PC-3 (cell line): ENCODE measurements at regions not wholly inside any gene's neighbourhood (a gene's known extent, or its start where the extent isn't known, plus 50 kb on each side); places are given as distances from the start of the nearest gene placed in this dataset.
A peak's percentile ranks its signal among the peaks of the same experiment; 100 is the strongest.

Source experiments
- ATAC-seq: fragments of 200-7000 bp; cut with Tn5 transposase; 2 replicates; pipeline ENCODE4 v1.9.1; 2020; ENCODE audit warnings: mild to moderate bottlenecking, moderate library complexity
- BruUV-seq: library from RNA; stranded (reverse); fragments of 400-500 nt; replicated peaks from 2 replicates; lab custom pipeline; 2021; lab: Mats Ljungman, UMichigan
- CTCF ChIA-PET: fragments of 300-600 bp; sonication (Branson Sonifier 250); formaldehyde crosslinking; loops from one replicate; lab custom pipeline; 2022; ENCODE audit warnings: antibody characterized with exemption; lab: Charles Lee
- POLR2A ChIA-PET: fragments of 300-600 bp; sonication (Branson Sonifier 250); formaldehyde crosslinking; loops from one replicate; lab custom pipeline; 2022; ENCODE audit warnings: antibody characterized with exemption; ENCODE audit not compliant: unreplicated experiment; lab: Charles Lee
- DNase-seq: peaks from one replicate; pipeline ENCODE4 v3.0.0-alpha.2; 2015
- H2AFZ ChIP-seq: fragments of 300-600 bp; sonication (generic); 2 replicates; pipeline ENCODE4 v1.6.0; 2016; ENCODE audit warnings: antibody characterized with exemption, low read length
- H3F3A ChIP-seq: fragments of 300-600 bp; sonication (generic); one replicate; pipeline ENCODE4 v1.6.0; 2017; ENCODE audit warnings: antibody characterized with exemption, low read length, control low read depth, mild to moderate bottlenecking; ENCODE audit not compliant: unreplicated experiment
- H3K27ac ChIP-seq: fragments of 300-600 bp; sonication (generic); 2 replicates; pipeline ENCODE4 v1.5.1; 2016; ENCODE audit warnings: mild to moderate bottlenecking, low read length
- H3K27me3 ChIP-seq: fragments of 300-600 bp; sonication (generic); 2 replicates; pipeline ENCODE4 v1.6.1; 2016; ENCODE audit warnings: low read length, mixed read lengths
- H3K36me3 ChIP-seq: fragments of 300-600 bp; sonication (generic); 2 replicates; pipeline ENCODE4 v1.6.1; 2016; ENCODE audit warnings: low read depth, mixed run types, low read length, mixed read lengths
- H3K4me1 ChIP-seq: fragments of 300-600 bp; sonication (generic); 2 replicates; pipeline ENCODE4 v1.5.1; 2016; ENCODE audit warnings: low read length; ENCODE audit not compliant: insufficient read depth
- H3K4me2 ChIP-seq: fragments of 300-600 bp; sonication (generic); 2 replicates; pipeline ENCODE4 v1.6.0; 2016; ENCODE audit warnings: low read length
- H3K4me3 ChIP-seq: fragments of 300-600 bp; sonication (generic); 2 replicates; pipeline ENCODE4 v1.5.1; 2016; ENCODE audit warnings: mild to moderate bottlenecking, low read length, mixed read lengths
- H3K79me2 ChIP-seq: fragments of 300-600 bp; sonication (generic); 2 replicates; pipeline ENCODE4 v1.6.1; 2017; ENCODE audit warnings: low read length, mixed read lengths
- H3K9ac ChIP-seq: fragments of 300-600 bp; sonication (generic); 2 replicates; pipeline ENCODE4 v1.6.0; 2016; ENCODE audit warnings: mild to moderate bottlenecking, low read length
- H3K9me2 ChIP-seq: fragments of 300-600 bp; sonication (generic); replicated peaks from 2 replicates; pipeline ENCODE4 v1.6.1; 2016; ENCODE audit warnings: mixed run types, low read length, mixed read lengths
- H3K9me3 ChIP-seq: fragments of 300-600 bp; sonication (generic); 2 replicates; pipeline ENCODE4 v1.6.1; 2016; ENCODE audit warnings: low read length, mixed read lengths
- H4K20me1 ChIP-seq: fragments of 300-600 bp; sonication (generic); 2 replicates; pipeline ENCODE4 v1.6.1; 2016; ENCODE audit warnings: low read length, mixed read lengths
- CTCF ChIP-seq: fragments of 300-600 bp; sonication (generic); conservative IDR thresholded peaks from 2 replicates; pipeline ENCODE4 v1.5.1; 2017; ENCODE audit warnings: antibody characterized with exemption, low read depth, mild to moderate bottlenecking, low read length
- EZH2 ChIP-seq: fragments of 300-600 bp; sonication (generic); IDR thresholded peaks from one replicate; pipeline ENCODE4 v1.6.1; 2017; ENCODE audit warnings: antibody characterized with exemption, mild to moderate bottlenecking, low read length; ENCODE audit not compliant: unreplicated experiment
- EZH2phosphoT487 ChIP-seq: fragments of 300-600 bp; sonication (generic); IDR thresholded peaks from 2 replicates; pipeline ENCODE4 v1.6.1; 2018; ENCODE audit warnings: mild to moderate bottlenecking, antibody characterized with exemption, low read length, borderline replicate concordance
- intact Hi-C: fragments of 100-400 bp; cut with micrococcal nuclease; formaldehyde crosslinking; loops from 2 replicates; pipeline ENCODE4 v1.9.0; 2023

GRCh38 chr2:211157856-211158463 is 601.6 kb downstream of the CPS1 start:
- H3K4me1 ChIP-seq = peaks cover 12% of the 10 kb centered on the region; the same call in 1 of the 2 replicates
- POLR2A ChIA-PET = no interaction called here
- H3K79me2 ChIP-seq = no peaks in the 10 kb centered on the region
- no peaks in the 10 kb centered on the region for H3K27me3 ChIP-seq
- ATAC-seq (peak; percentile 81), DNase-seq (peak; percentile 93)
- no peak overlapping the region for H3K27ac ChIP-seq
- no peak overlapping the region for H3K9ac ChIP-seq
- BruUV-seq = no TSS peak
- CTCF ChIA-PET = interaction anchor here (0.6 to 1.0 kb wide), 4 partner anchors 26 to 962 kb away, joined by 3 to 14 read pairs (median 4); no protein-coding TSS in a partner anchor
- TF ChIP-seq EZH2 = no peak
- TF ChIP-seq CTCF = peak; percentile 95
- TF ChIP-seq EZH2phosphoT487 = no peak
- H3F3A ChIP-seq = no peaks in the 10 kb centered on the region
- no peaks in the 10 kb centered on the region for H3K9me3 ChIP-seq
- H3K4me2 ChIP-seq = no peak overlapping the region
- H3K4me3 ChIP-seq = no peak overlapping the region
- H3K36me3 ChIP-seq = no peaks in the 10 kb centered on the region
- no peaks in the 10 kb centered on the region for H4K20me1 ChIP-seq
- no peak overlapping the region for H2AFZ ChIP-seq
- no peaks in the 10 kb centered on the region for H3K9me2 ChIP-seq
- intact Hi-C loops = loop anchor here (1.0 to 5.0 kb wide), 4 partner anchors 73 to 541 kb away; no protein-coding TSS in a partner anchor

DNA sequence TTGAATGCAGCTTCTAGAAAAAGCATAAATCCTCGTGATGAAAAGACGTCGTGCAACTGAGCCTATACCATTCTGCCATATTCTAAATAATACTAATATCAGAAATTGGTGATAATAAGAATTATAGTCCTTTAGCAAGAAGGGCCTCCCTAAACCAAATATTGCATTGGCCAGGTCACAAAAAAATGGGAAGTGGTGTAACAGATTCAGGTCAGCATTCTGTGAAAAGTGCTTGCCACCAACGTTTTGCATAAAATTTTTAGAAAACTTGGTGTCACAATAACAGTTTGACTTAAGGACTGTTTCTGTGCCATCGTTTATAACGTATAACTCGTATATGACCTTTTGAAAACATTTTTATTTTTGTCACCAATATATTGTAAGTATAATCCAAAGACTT is 603.6 kb downstream of the CPS1 start:
- DNase-seq (no peak), ATAC-seq (no peak)
- Histone ChIP-seq H3K9me3 (no peaks in the 10 kb centered on the region), H3K36me3 (no peaks in the 10 kb centered on the region), H4K20me1 (no peaks in the 10 kb centered on the region), H3K9me2 (no peaks in the 10 kb centered on the region), H3F3A (no peaks in the 10 kb centered on the region), H3K9ac (no peak overlapping the region), H3K27ac (no peak overlapping the region), H2AFZ (no peak overlapping the region), H3K27me3 (no peaks in the 10 kb centered on the region), H3K79me2 (no peaks in the 10 kb centered on the region), H3K4me1 (peaks cover 17% of the 10 kb centered on the region), H3K4me2 (no peak overlapping the region), H3K4me3 (no peak overlapping the region)
- intact Hi-C loops = loop anchor here (2.0 to 5.0 kb wide), 2 partner anchors 125 to 498 kb away; no protein-coding TSS in a partner anchor
- no peak for TF ChIP-seq CTCF
- no peak for TF ChIP-seq EZH2phosphoT487
- TF ChIP-seq EZH2 = no peak
- ChIA-PET CTCF (no interaction called here), POLR2A (no interaction called here)
- no TSS peak for BruUV-seq

GRCh38 chr2:211161236-211161635 is 604.8 kb downstream of the CPS1 start:
- Histone ChIP-seq H3K4me1 (peaks cover 17% of the 10 kb centered on the region), H3K9ac (no peak overlapping the region), H3K27ac (no peak overlapping the region), H3K79me2 (no peaks in the 10 kb centered on the region), H3K9me3 (no peaks in the 10 kb centered on the region), H3K27me3 (no peaks in the 10 kb centered on the region), H3K9me2 (no peaks in the 10 kb centered on the region), H2AFZ (peak overlapping the region; percentile 27; the same call in 1 of the 2 replicates), H3K4me3 (no peak overlapping the region), H3K4me2 (no peak overlapping the region), H4K20me1 (no peaks in the 10 kb centered on the region), H3K36me3 (no peaks in the 10 kb centered on the region), H3F3A (no peaks in the 10 kb centered on the region)
- BruUV-seq = no TSS peak
- DNase-seq (no peak), ATAC-seq (no peak)
- intact Hi-C loops = no loop called here
- ChIA-PET POLR2A (no interaction called here), CTCF (interaction anchor here (0.5 kb wide), 1 partner anchor 69 kb away, joined by 7 read pairs; no protein-coding TSS in a partner anchor)
- TF ChIP-seq CTCF (no peak), EZH2phosphoT487 (no peak), EZH2 (no peak)
